GM23338 (cell line): ENCODE measurements at regions not wholly inside any gene's neighbourhood (a gene's known extent, or its start where the extent isn't known, plus 50 kb on each side); places are given as distances from the start of the nearest gene placed in this dataset.
"Not testable (repeated sequence)": the region's sequence is repeated elsewhere in the genome, so short reads cannot be mapped to it uniquely, and the experiment has no call there.

Source experiments
- ATAC-seq: fragments of 200-7000 bp; cut with Tn5 transposase; 3 replicates; pipeline ENCODE4 v1.9.1; 2020
- DNase-seq: peaks from one replicate; pipeline ENCODE4 v3.0.0-alpha.2; 2015; ENCODE audit warnings: low spot score
- H2AFZ ChIP-seq: fragments of 200-600 bp; sonication (generic); 2 replicates; pipeline ENCODE4 v1.8.0; 2016; ENCODE audit warnings: antibody characterized with exemption, mild to moderate bottlenecking, moderate library complexity
- H3F3A ChIP-seq: fragments of 200-600 bp; sonication (generic); replicated peaks from 2 replicates; pipeline ENCODE4 v1.8.0; 2017; ENCODE audit warnings: antibody characterized with exemption, mixed run types, low read depth
- H3K27ac ChIP-seq: fragments of 200-600 bp; sonication (generic); 2 replicates; pipeline ENCODE4 v1.6.1; 2016; ENCODE audit warnings: low read depth
- H3K27me3 ChIP-seq: fragments of 200-600 bp; sonication (generic); 2 replicates; pipeline ENCODE4 v1.8.0; 2016; ENCODE audit warnings: mild to moderate bottlenecking, mixed run types, moderate library complexity; ENCODE audit not compliant: insufficient read depth
- H3K36me3 ChIP-seq: fragments of 200-600 bp; sonication (generic); 2 replicates; pipeline ENCODE4 v1.8.0; 2016; ENCODE audit warnings: mild to moderate bottlenecking; ENCODE audit not compliant: insufficient read depth
- H3K4me1 ChIP-seq: fragments of 200-600 bp; sonication (generic); 2 replicates; pipeline ENCODE4 v1.8.0; 2016; ENCODE audit warnings: mild to moderate bottlenecking, moderate library complexity; ENCODE audit not compliant: insufficient read depth
- H3K4me2 ChIP-seq: fragments of 200-600 bp; sonication (generic); 2 replicates; pipeline ENCODE4 v1.7.1; 2017; ENCODE audit warnings: mixed run types
- H3K4me3 ChIP-seq: fragments of 200-600 bp; sonication (generic); 2 replicates; pipeline ENCODE4 v1.6.1; 2016; ENCODE audit warnings: mixed run types
- H3K79me2 ChIP-seq: fragments of 200-600 bp; sonication (generic); replicated peaks from 2 replicates; pipeline ENCODE4 v1.8.0; 2017; ENCODE audit warnings: mild to moderate bottlenecking; ENCODE audit not compliant: insufficient read depth
- H3K9me2 ChIP-seq: fragments of 200-600 bp; sonication (generic); 2 replicates; pipeline ENCODE4 v1.8.0; 2017; ENCODE audit not compliant: insufficient read depth
- H4K20me1 ChIP-seq: fragments of 200-600 bp; sonication (generic); replicated peaks from 2 replicates; pipeline ENCODE4 v1.8.0; 2017; ENCODE audit warnings: mild to moderate bottlenecking; ENCODE audit not compliant: insufficient read depth
- H3K27ac Mint-ChIP-seq: 2 replicates; pipeline ENCODE4 v1.8.0; 2020; ENCODE audit warnings: inconsistent platforms, mild to moderate bottlenecking, moderate library complexity, mixed read lengths
- H3K27me3 Mint-ChIP-seq: 3 replicates; pipeline ENCODE4 v1.8.0; 2022; ENCODE audit warnings: low read depth, mild to moderate bottlenecking, moderate library complexity, mixed read lengths, inconsistent platforms; ENCODE audit not compliant: insufficient read depth, poor library complexity
- H3K36me3 Mint-ChIP-seq: 3 replicates; pipeline ENCODE4 v1.8.0; 2021; ENCODE audit warnings: low read depth, mild to moderate bottlenecking, inconsistent platforms, moderate library complexity, mixed read lengths
- H3K4me1 Mint-ChIP-seq: 3 replicates; pipeline ENCODE4 v1.8.0; 2020; ENCODE audit warnings: mild to moderate bottlenecking, inconsistent platforms, mixed read lengths
- H3K4me3 Mint-ChIP-seq: 3 replicates; pipeline ENCODE4 v1.8.0; 2021; ENCODE audit warnings: moderate library complexity, mild to moderate bottlenecking, inconsistent platforms, mixed read lengths
- H3K9me3 Mint-ChIP-seq: 3 replicates; pipeline ENCODE4 v1.8.0; 2020; ENCODE audit warnings: moderate library complexity, mild to moderate bottlenecking, inconsistent platforms, mixed read lengths
- EZH2 ChIP-seq: fragments of 200-600 bp; sonication (generic); IDR thresholded peaks from one replicate; pipeline ENCODE4 v1.8.0; 2017; ENCODE audit warnings: antibody characterized with exemption, mild to moderate bottlenecking, low read depth; ENCODE audit not compliant: unreplicated experiment
- JUNB ChIP-seq: IDR thresholded peaks from one replicate; pipeline ENCODE4 v1.6.1; 2016; ENCODE audit warnings: antibody characterized with exemption; ENCODE audit not compliant: unreplicated experiment
- TF ChIP-seq, protein P1 (sequence below), 2 experiments: fragments of 200-600 bp in 1 of 2; sonication (generic) in 1 of 2; conservative IDR thresholded peaks; 2 replicates each; pipeline versions ENCODE4 v1.5.1 to v1.6.1; 2016 to 2017; ENCODE audit warnings: antibody characterized with exemption in 2 of 2, low read depth in 2 of 2, mild to moderate bottlenecking in 2 of 2, moderate library complexity in 1 of 2
- TF ChIP-seq, protein P2 (sequence below): IDR thresholded peaks from one replicate; pipeline ENCODE4 v1.6.1; 2018; ENCODE audit warnings: antibody characterized with exemption; ENCODE audit not compliant: unreplicated experiment

DNA sequence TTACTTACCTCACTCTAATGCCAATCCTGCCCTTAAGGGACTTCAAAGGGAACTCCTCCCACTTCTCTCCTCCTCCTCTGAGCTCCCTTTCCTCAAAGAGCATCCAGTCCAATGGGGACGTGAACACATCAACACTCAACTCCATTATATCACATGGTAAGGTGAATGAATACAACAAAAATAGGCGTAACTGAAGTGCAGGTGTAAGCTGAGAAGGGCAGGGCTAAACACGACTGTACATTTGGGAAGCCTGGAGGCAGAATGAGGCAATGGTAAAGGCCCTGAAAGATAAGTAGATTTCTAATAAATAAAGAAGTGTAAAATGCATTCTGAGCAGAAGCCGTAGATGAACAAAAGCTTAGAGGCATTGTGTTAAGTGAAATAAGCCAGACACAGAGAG lies 226.1 kb upstream of the TRIB2 start:
- Mint-ChIP-seq H3K27me3 (peaks cover 4% of the 10 kb centered on the region), H3K27ac (no peak overlapping the region), H3K4me3 (no peak overlapping the region), H3K4me1 (peaks cover 7% of the 10 kb centered on the region; the same call in 2 of the 3 replicates), H3K9me3 (no peaks in the 10 kb centered on the region; the same call in 2 of the 3 replicates), H3K36me3 (no peaks in the 10 kb centered on the region)
- no peaks in the 10 kb centered on the region for H4K20me1 ChIP-seq
- no peak overlapping the region for H2AFZ ChIP-seq
- DNase-seq, result no peak
- no peaks in the 10 kb centered on the region for H3K36me3 ChIP-seq
- H3F3A ChIP-seq, result no peaks in the 10 kb centered on the region
- H3K79me2 ChIP-seq, result no peaks in the 10 kb centered on the region
- no peak overlapping the region for H3K27ac ChIP-seq
- no peaks in the 10 kb centered on the region for H3K9me2 ChIP-seq
- no peak for ATAC-seq
- no peak overlapping the region for H3K4me3 ChIP-seq
- H3K4me2 ChIP-seq, result no peak overlapping the region
- H3K4me1 ChIP-seq, result no peaks in the 10 kb centered on the region; the same call in 1 of the 2 replicates
- TF ChIP-seq JUNB (no peak), EZH2 (no peak)
- TF ChIP-seq, protein P1, sequence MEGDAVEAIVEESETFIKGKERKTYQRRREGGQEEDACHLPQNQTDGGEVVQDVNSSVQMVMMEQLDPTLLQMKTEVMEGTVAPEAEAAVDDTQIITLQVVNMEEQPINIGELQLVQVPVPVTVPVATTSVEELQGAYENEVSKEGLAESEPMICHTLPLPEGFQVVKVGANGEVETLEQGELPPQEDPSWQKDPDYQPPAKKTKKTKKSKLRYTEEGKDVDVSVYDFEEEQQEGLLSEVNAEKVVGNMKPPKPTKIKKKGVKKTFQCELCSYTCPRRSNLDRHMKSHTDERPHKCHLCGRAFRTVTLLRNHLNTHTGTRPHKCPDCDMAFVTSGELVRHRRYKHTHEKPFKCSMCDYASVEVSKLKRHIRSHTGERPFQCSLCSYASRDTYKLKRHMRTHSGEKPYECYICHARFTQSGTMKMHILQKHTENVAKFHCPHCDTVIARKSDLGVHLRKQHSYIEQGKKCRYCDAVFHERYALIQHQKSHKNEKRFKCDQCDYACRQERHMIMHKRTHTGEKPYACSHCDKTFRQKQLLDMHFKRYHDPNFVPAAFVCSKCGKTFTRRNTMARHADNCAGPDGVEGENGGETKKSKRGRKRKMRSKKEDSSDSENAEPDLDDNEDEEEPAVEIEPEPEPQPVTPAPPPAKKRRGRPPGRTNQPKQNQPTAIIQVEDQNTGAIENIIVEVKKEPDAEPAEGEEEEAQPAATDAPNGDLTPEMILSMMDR (conservative IDR thresholded peaks at IDR 0.05; ENCODE audit: low read depth in 2 of 2), result no peak
- TF ChIP-seq, protein P2, sequence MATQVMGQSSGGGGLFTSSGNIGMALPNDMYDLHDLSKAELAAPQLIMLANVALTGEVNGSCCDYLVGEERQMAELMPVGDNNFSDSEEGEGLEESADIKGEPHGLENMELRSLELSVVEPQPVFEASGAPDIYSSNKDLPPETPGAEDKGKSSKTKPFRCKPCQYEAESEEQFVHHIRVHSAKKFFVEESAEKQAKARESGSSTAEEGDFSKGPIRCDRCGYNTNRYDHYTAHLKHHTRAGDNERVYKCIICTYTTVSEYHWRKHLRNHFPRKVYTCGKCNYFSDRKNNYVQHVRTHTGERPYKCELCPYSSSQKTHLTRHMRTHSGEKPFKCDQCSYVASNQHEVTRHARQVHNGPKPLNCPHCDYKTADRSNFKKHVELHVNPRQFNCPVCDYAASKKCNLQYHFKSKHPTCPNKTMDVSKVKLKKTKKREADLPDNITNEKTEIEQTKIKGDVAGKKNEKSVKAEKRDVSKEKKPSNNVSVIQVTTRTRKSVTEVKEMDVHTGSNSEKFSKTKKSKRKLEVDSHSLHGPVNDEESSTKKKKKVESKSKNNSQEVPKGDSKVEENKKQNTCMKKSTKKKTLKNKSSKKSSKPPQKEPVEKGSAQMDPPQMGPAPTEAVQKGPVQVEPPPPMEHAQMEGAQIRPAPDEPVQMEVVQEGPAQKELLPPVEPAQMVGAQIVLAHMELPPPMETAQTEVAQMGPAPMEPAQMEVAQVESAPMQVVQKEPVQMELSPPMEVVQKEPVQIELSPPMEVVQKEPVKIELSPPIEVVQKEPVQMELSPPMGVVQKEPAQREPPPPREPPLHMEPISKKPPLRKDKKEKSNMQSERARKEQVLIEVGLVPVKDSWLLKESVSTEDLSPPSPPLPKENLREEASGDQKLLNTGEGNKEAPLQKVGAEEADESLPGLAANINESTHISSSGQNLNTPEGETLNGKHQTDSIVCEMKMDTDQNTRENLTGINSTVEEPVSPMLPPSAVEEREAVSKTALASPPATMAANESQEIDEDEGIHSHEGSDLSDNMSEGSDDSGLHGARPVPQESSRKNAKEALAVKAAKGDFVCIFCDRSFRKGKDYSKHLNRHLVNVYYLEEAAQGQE, result no peak
- no peaks in the 10 kb centered on the region for H3K27me3 ChIP-seq

DNA sequence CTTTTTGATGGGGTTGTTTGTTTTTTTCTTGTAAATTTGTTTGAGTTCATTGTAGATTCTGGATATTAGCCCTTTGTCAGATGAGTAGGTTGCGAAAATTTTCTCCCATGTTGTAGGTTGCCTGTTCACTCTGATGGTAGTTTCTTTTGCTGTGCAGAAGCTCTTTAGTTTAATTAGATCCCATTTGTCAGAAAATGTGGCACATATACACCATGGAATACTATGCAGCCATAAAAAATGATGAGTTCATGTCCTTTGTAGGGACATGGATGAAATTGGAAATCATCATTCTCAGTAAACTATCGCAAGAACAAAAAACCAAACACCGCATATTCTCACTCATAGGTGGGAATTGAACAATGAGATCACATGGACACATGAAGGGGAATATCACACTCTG lies 224.4 kb upstream of the TRIB2 start:
- H3K4me1 Mint-ChIP-seq, H3K9me3 Mint-ChIP-seq: not testable (repeated sequence)

DNA sequence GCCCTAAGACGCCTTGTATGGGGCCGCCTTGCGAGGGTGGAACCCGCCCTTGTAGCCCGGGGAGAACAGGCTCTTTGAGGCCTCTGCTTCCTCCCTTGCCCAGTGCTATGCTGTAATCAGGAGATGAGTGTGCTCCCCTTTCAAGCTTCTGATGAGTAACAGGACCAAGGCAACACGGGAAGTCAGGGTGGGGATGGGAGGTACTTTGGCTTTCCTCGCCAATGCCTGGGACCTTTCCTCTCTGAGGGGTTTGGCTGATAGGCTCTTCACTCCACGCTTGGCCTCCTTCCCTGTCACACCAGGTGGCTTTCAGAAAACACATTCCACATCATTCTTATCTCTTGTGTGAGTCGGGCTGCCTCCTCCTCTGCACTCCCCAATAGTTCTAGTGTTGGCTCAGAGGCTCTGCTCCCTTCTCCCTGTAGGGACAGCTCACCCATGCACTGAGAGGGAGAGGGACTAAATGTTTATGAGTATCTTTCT lies 223.7 kb upstream of the TRIB2 start:
- H3K4me2 ChIP-seq, result no peak overlapping the region
- no peak overlapping the region for H3K27ac ChIP-seq
- H3K9me2 ChIP-seq, result no peaks in the 10 kb centered on the region
- H4K20me1 ChIP-seq, result no peaks in the 10 kb centered on the region
- H3F3A ChIP-seq, result no peaks in the 10 kb centered on the region
- Mint-ChIP-seq H3K4me3 (no peak overlapping the region), H3K4me1 (peaks cover 3% of the 10 kb centered on the region; the same call in 1 of the 3 replicates), H3K36me3 (no peaks in the 10 kb centered on the region), H3K9me3 (no peaks in the 10 kb centered on the region; the same call in 2 of the 3 replicates), H3K27ac (no peak overlapping the region), H3K27me3 (peaks cover 1% of the 10 kb centered on the region)
- ATAC-seq (no peak), DNase-seq (no peak)
- H3K4me3 ChIP-seq, result no peak overlapping the region
- no peaks in the 10 kb centered on the region for H3K27me3 ChIP-seq
- no peaks in the 10 kb centered on the region for H3K79me2 ChIP-seq
- no peak for TF ChIP-seq EZH2
- TF ChIP-seq, protein P2, result no peak
- H2AFZ ChIP-seq, result no peak overlapping the region
- no peaks in the 10 kb centered on the region for H3K36me3 ChIP-seq
- H3K4me1 ChIP-seq, result no peaks in the 10 kb centered on the region

More for the DNA sequence above, 224.4 kb upstream of the TRIB2 start:
- not testable (repeated sequence) for H3K4me3 ChIP-seq, H3K4me3 Mint-ChIP-seq, H3K27me3 Mint-ChIP-seq, H3K36me3 Mint-ChIP-seq, H3K27me3 ChIP-seq, H3K36me3 ChIP-seq, DNase-seq, ATAC-seq, H3F3A ChIP-seq, H3K9me2 ChIP-seq, H3K4me2 ChIP-seq, H3K27ac Mint-ChIP-seq, H3K27ac ChIP-seq, H2AFZ ChIP-seq, H4K20me1 ChIP-seq, H3K79me2 ChIP-seq, H3K4me1 ChIP-seq
